ENCODE measurements at regions not wholly inside any gene's neighbourhood (a gene's known extent, or its start where the extent isn't known, plus 50 kb on each side); places are given as distances from the start of the nearest gene placed in this dataset.

- no peaks in the 10 kb centered on the region for H3K36me3 ChIP-seq (ENCODE audit: low read depth)
- no peak for TF ChIP-seq CTCF (IDR thresholded peaks at IDR 0.05)
- H3K9me3 ChIP-seq = no peaks in the 10 kb centered on the region
- intact Hi-C loops (cut with DNase I, micrococcal nuclease) = no loop called here
- no peak overlapping the region for H3K4me3 ChIP-seq
- ATAC-seq = no peak
- no peaks in the 10 kb centered on the region for H3K4me1 ChIP-seq (ENCODE audit: low read depth)
- DNase-seq = no peak
These were observed 438.5 kb downstream of the MED10 start for GRCh38 chr5:5939759-5940370.

- DNase-seq (no peak), ATAC-seq (no peak)
- intact Hi-C loops (cut with DNase I, micrococcal nuclease) = no loop called here
- no peak for TF ChIP-seq CTCF (IDR thresholded peaks at IDR 0.05)
- no peaks in the 10 kb centered on the region for H3K36me3 ChIP-seq (ENCODE audit: low read depth)
- no peak overlapping the region for H3K4me3 ChIP-seq
- no peaks in the 10 kb centered on the region for H3K4me1 ChIP-seq (ENCODE audit: low read depth)
- H3K9me3 ChIP-seq = no peaks in the 10 kb centered on the region
These were observed 444.7 kb downstream of the MED10 start for GRCh38 chr5:5933651-5934050.

GRCh38 chr5:5932824-5933223 lies 445.5 kb downstream of the MED10 start:
- H3K4me1 ChIP-seq (ENCODE audit: low read depth) = no peaks in the 10 kb centered on the region
- TF ChIP-seq CTCF (IDR thresholded peaks at IDR 0.05) = no peak
- H3K9me3 ChIP-seq = no peaks in the 10 kb centered on the region
- no peak for DNase-seq
- H3K36me3 ChIP-seq (ENCODE audit: low read depth) = no peaks in the 10 kb centered on the region
- no peak overlapping the region for H3K4me3 ChIP-seq
- no peak for ATAC-seq
- intact Hi-C loops (cut with DNase I, micrococcal nuclease) = no loop called here

GRCh38 chr5:5930561-5930960 lies 447.8 kb downstream of the MED10 start:
- Histone ChIP-seq H3K4me3 (no peak overlapping the region), H3K4me1 (ENCODE audit: low read depth) (no peaks in the 10 kb centered on the region), H3K9me3 (no peaks in the 10 kb centered on the region), H3K36me3 (ENCODE audit: low read depth) (no peaks in the 10 kb centered on the region)
- DNase-seq (no peak), ATAC-seq (no peak)
- intact Hi-C loops (cut with DNase I, micrococcal nuclease) = no loop called here
- TF ChIP-seq CTCF (IDR thresholded peaks at IDR 0.05) = no peak

- ATAC-seq (no peak), DNase-seq (no peak)
- TF ChIP-seq CTCF (IDR thresholded peaks at IDR 0.05) = no peak
- Histone ChIP-seq H3K4me3 (no peak overlapping the region), H3K36me3 (ENCODE audit: low read depth) (no peaks in the 10 kb centered on the region), H3K4me1 (ENCODE audit: low read depth) (no peaks in the 10 kb centered on the region), H3K9me3 (no peaks in the 10 kb centered on the region)
- intact Hi-C loops (cut with DNase I, micrococcal nuclease) = no loop called here
These were observed 448.9 kb downstream of the MED10 start for GRCh38 chr5:5929291-5930020.

All from mucosa of descending colon (tissue), 3 donors.